IMR-90 (cell line): ENCODE measurements at regions not wholly inside any gene's neighbourhood (a gene's known extent, or its start where the extent isn't known, plus 50 kb on each side); places are given as distances from the start of the nearest gene placed in this dataset.

Source experiments
- ATAC-seq: fragments of 200-7000 bp; cut with Tn5 transposase; 2 replicates; pipeline ENCODE4 v1.9.1; 2020; ENCODE audit warnings: low read depth, mild to moderate bottlenecking, moderate library complexity
- BruUV-seq: library from RNA; stranded (reverse); fragments of 400-500 nt; replicated peaks from 2 replicates; lab custom pipeline; 2021; lab: Mats Ljungman, UMichigan
- CTCF ChIA-PET: fragments of 300-600 bp; formaldehyde crosslinking; extraction: SDS; loops from one replicate; lab custom pipeline; 2021; ENCODE audit warnings: antibody characterized with exemption; lab: Yijun Ruan, JAX
- POLR2A ChIA-PET: fragments of 300-600 bp; sonication (Branson Sonifier 250); formaldehyde crosslinking; loops from one replicate; lab custom pipeline; 2022; ENCODE audit warnings: antibody characterized with exemption; ENCODE audit not compliant: unreplicated experiment; lab: Charles Lee
- DNase-seq: peaks from one replicate; pipeline ENCODE4 v3.0.0; 2013
- H2AFZ ChIP-seq: replicated peaks from 2 replicates; pipeline ENCODE3; 2013; ENCODE audit warnings: low read length, mild to moderate bottlenecking; ENCODE audit not compliant: poor library complexity
- H2AK5ac ChIP-seq: 2 replicates; pipeline ENCODE4 v1.6.1; 2013; ENCODE audit warnings: low read depth, low read length, inconsistent platforms
- H2AK9ac ChIP-seq: replicated peaks from 2 replicates; pipeline ENCODE3; 2013; ENCODE audit warnings: mild to moderate bottlenecking, low read depth, low read length, moderate library complexity; ENCODE audit not compliant: poor library complexity
- H2BK120ac ChIP-seq: 2 replicates; pipeline ENCODE4 v1.6.1; 2013; ENCODE audit warnings: low read depth, low read length, inconsistent platforms
- H2BK15ac ChIP-seq: 3 replicates; pipeline ENCODE4 v1.6.1; 2013; ENCODE audit warnings: low read depth, low read length, inconsistent platforms
- H2BK20ac ChIP-seq: 2 replicates; pipeline ENCODE4 v1.6.1; 2013; ENCODE audit warnings: low read depth, mild to moderate bottlenecking, inconsistent platforms, low read length, moderate library complexity
- H2BK5ac ChIP-seq: 2 replicates; pipeline ENCODE4 v1.6.1; 2013; ENCODE audit warnings: mild to moderate bottlenecking, low read depth, low read length, inconsistent platforms; ENCODE audit not compliant: poor library complexity, severe bottlenecking
- H3K14ac ChIP-seq: replicated peaks from 2 replicates; pipeline ENCODE4 v1.6.1; 2013; ENCODE audit warnings: low read depth, low read length, inconsistent platforms
- H3K18ac ChIP-seq: 2 replicates; pipeline ENCODE4 v1.6.1; 2013; ENCODE audit warnings: low read depth, low read length, control low read depth
- H3K23ac ChIP-seq: 2 replicates; pipeline ENCODE4 v1.6.1; 2013; ENCODE audit warnings: low read depth, low read length, inconsistent platforms
- H3K27ac ChIP-seq: 2 replicates; pipeline ENCODE4 v1.5.1; 2013; ENCODE audit warnings: mild to moderate bottlenecking, control low read depth, low read length; ENCODE audit not compliant: insufficient read depth
- H3K27me3 ChIP-seq: 2 replicates; pipeline ENCODE4 v1.6.1; 2013; ENCODE audit warnings: low read length; ENCODE audit not compliant: control insufficient read depth, insufficient read depth
- H3K36me3 ChIP-seq: 2 replicates; pipeline ENCODE4 v1.6.1; 2013; ENCODE audit warnings: low read length, mixed read lengths; ENCODE audit not compliant: control insufficient read depth, insufficient read depth
- H3K4ac ChIP-seq: 2 replicates; pipeline ENCODE4 v1.6.1; 2013; ENCODE audit warnings: low read depth, low read length, inconsistent platforms
- H3K4me1 ChIP-seq: 2 replicates; pipeline ENCODE4 v1.6.1; 2013; ENCODE audit warnings: low read length, mixed read lengths; ENCODE audit not compliant: control insufficient read depth, insufficient read depth
- H3K4me2 ChIP-seq: 2 replicates; pipeline ENCODE4 v1.6.1; 2013; ENCODE audit warnings: low read depth, mild to moderate bottlenecking, control low read depth, low read length, moderate library complexity
- H3K4me3 ChIP-seq: 2 replicates; pipeline ENCODE4 v1.5.1; 2013; ENCODE audit warnings: low read depth, mild to moderate bottlenecking, control low read depth, low read length, moderate library complexity; ENCODE audit not compliant: insufficient read depth
- H3K56ac ChIP-seq: 2 replicates; pipeline ENCODE4 v1.6.1; 2013; ENCODE audit warnings: low read length, inconsistent platforms; ENCODE audit not compliant: insufficient read depth; ENCODE audit errors: extremely low read depth
- H3K79me1 ChIP-seq, 2 experiments: 2 replicates each; pipeline ENCODE4 v1.6.1; 2013; ENCODE audit warnings: low read length in 2 of 2, inconsistent platforms in 1 of 2, low read depth in 1 of 2
- H3K9ac ChIP-seq: 2 replicates; pipeline ENCODE4 v1.6.1; 2013; ENCODE audit warnings: low read depth, low read length, control low read depth
- H3K9me1 ChIP-seq: 2 replicates; pipeline ENCODE4 v1.6.1; 2013; ENCODE audit warnings: low read length, inconsistent platforms; ENCODE audit not compliant: insufficient read depth
- H3K9me3 ChIP-seq: 2 replicates; pipeline ENCODE4 v1.6.1; 2013; ENCODE audit warnings: low read length; ENCODE audit not compliant: control insufficient read depth, insufficient read depth
- H4K20me1 ChIP-seq: 2 replicates; pipeline ENCODE4 v1.6.1; 2013; ENCODE audit warnings: low read length, inconsistent platforms; ENCODE audit not compliant: insufficient read depth
- H4K5ac ChIP-seq: 2 replicates; pipeline ENCODE4 v1.6.1; 2013; ENCODE audit warnings: mild to moderate bottlenecking, low read depth, low read length, control low read depth
- H4K8ac ChIP-seq, 2 experiments: 2 replicates each; pipeline ENCODE4 v1.6.1; 2013; ENCODE audit warnings: low read depth in 2 of 2, low read length in 2 of 2, control low read depth in 1 of 2, inconsistent platforms in 1 of 2
- H4K91ac ChIP-seq: 2 replicates; pipeline ENCODE4 v1.6.1; 2013; ENCODE audit warnings: low read depth, low read length, inconsistent platforms; ENCODE audit not compliant: insufficient read depth
- MAFK ChIP-seq: IDR thresholded peaks from 2 replicates; pipeline ENCODE4 v1.6.1; 2012; ENCODE audit warnings: low read depth, low read length, improper control_type of control experiment
- WGBS, 2 experiments: methylation state at CpG; one replicate each; pipeline versions ENCODE4 v1.1.5 to v1.1.7; 2013; ENCODE audit warnings: missing lambda C conversion rate in 2 of 2; ENCODE audit not compliant: insufficient read length in 1 of 2; ENCODE audit errors: extremely low coverage in 2 of 2; 5-methylcytosine and 5-hydroxymethylcytosine counted together
- dilution Hi-C: fragments of 300-500 bp; cut with HindIII; formaldehyde crosslinking; loops from one replicate; pipeline ENCODE4 v1.14.3; 2018; ENCODE audit warnings: low sequenced_read_pairs; ENCODE audit not compliant: unreplicated experiment
- in situ Hi-C: fragments of 300-500 bp; cut with MboI; formaldehyde crosslinking; loops from 3 replicates; pipeline ENCODE4 v1.14.3; 2019; ENCODE audit warnings: low sequenced_read_pairs, inconsistent platforms, mixed read lengths
- intact Hi-C: fragments of 100-400 bp; cut with micrococcal nuclease; formaldehyde crosslinking; loops from 2 replicates; pipeline ENCODE4 v1.10.0; 2022
- TF ChIP-seq, protein P1 (sequence below): conservative IDR thresholded peaks from 2 replicates; pipeline ENCODE4 v1.5.1; 2012; ENCODE audit warnings: mild to moderate bottlenecking, low read depth, low read length, improper control_type of control experiment

- DNase-seq (peak; percentile 4), ATAC-seq (peak; percentile 54; the same call in 1 of the 2 replicates)
- CTCF ChIA-PET, result interaction anchor here (0.7 to 0.8 kb wide), 2 partner anchors 8 to 13 kb away, joined by 3 read pairs; no protein-coding TSS in a partner anchor
- Histone ChIP-seq H4K5ac (no peak overlapping the region), H3K9me3 (no peaks in the 10 kb centered on the region), H3K36me3 (no peaks in the 10 kb centered on the region), H2BK120ac (no peak overlapping the region), H3K4me2 (no peak overlapping the region), H2BK5ac (no peak overlapping the region), H2BK15ac (no peak overlapping the region), H2BK20ac (no peak overlapping the region), H3K4me3 (no peak overlapping the region), H3K9ac (no peak overlapping the region), H3K4me1 (0 out of 2 replicates have a peak, but pooled peaks cover 2% of the 10 kb centered on the region), H3K56ac (no peak overlapping the region), H3K18ac (no peak overlapping the region), H3K27ac (no peak overlapping the region), H2AK9ac (no peak overlapping the region), H4K91ac (no peak overlapping the region), H3K27me3 (no peaks in the 10 kb centered on the region), H3K23ac (no peak overlapping the region), H3K9me1 (no peaks in the 10 kb centered on the region), H3K14ac (no peak overlapping the region), H4K20me1 (no peaks in the 10 kb centered on the region), H4K8ac (no peak overlapping the region), H3K79me1 (no peaks in the 10 kb centered on the region), H2AFZ (no peak overlapping the region), H3K4ac (no peak overlapping the region), H2AK5ac (no peak overlapping the region)
- dilution Hi-C loops (no loop called here), in situ Hi-C loops (no loop called here), intact Hi-C loops (no loop called here)
- no TSS peak for BruUV-seq
- POLR2A ChIA-PET, result no interaction called here
- WGBS, 2 experiments, result no CpG with 5 or more reads among the region's 1 CpG
- TF ChIP-seq MAFK, result no peak
- TF ChIP-seq, protein P1, sequence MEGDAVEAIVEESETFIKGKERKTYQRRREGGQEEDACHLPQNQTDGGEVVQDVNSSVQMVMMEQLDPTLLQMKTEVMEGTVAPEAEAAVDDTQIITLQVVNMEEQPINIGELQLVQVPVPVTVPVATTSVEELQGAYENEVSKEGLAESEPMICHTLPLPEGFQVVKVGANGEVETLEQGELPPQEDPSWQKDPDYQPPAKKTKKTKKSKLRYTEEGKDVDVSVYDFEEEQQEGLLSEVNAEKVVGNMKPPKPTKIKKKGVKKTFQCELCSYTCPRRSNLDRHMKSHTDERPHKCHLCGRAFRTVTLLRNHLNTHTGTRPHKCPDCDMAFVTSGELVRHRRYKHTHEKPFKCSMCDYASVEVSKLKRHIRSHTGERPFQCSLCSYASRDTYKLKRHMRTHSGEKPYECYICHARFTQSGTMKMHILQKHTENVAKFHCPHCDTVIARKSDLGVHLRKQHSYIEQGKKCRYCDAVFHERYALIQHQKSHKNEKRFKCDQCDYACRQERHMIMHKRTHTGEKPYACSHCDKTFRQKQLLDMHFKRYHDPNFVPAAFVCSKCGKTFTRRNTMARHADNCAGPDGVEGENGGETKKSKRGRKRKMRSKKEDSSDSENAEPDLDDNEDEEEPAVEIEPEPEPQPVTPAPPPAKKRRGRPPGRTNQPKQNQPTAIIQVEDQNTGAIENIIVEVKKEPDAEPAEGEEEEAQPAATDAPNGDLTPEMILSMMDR, result 0 out of 2 replicates have a peak, but pooled peaks have one; percentile 7
Measured at GRCh38 chr5:118007262-118007661, 981.1 kb downstream of the DTWD2 start.
